BE2C (cell line): ENCODE measurements at regions not wholly inside any gene's neighbourhood (a gene's known extent, or its start where the extent isn't known, plus 50 kb on each side); places are given as distances from the start of the nearest gene placed in this dataset.

Experiments used
- DNase-seq: peaks from one replicate; pipeline ENCODE4 v3.0.0-alpha.2; 2020
- H3K27me3 ChIP-seq: fragments of 250-450 bp; sonication (Bioruptor Pico); 2 replicates; pipeline ENCODE4 v1.5.1; 2020; ENCODE audit warnings: mild to moderate bottlenecking
- H3K36me3 ChIP-seq: fragments of 250-450 bp; sonication (Bioruptor Pico); 2 replicates; pipeline ENCODE4 v1.5.1; 2020; ENCODE audit warnings: mild to moderate bottlenecking
- H3K4me1 ChIP-seq: fragments of 250-450 bp; sonication (Bioruptor Pico); 2 replicates; pipeline ENCODE4 v1.5.1; 2020
- H3K4me3 ChIP-seq: 2 replicates; pipeline ENCODE4 v1.5.1; 2011; ENCODE audit warnings: low read depth, low read length
- H3K9me3 ChIP-seq: fragments of 250-450 bp; sonication (Bioruptor Pico); 2 replicates; pipeline ENCODE4 v1.5.1; 2020
- TF ChIP-seq, protein P1 (sequence below): IDR thresholded peaks from 2 replicates; pipeline ENCODE4 v1.5.1; 2012; ENCODE audit warnings: mild to moderate bottlenecking, low read depth, low read length

DNA sequence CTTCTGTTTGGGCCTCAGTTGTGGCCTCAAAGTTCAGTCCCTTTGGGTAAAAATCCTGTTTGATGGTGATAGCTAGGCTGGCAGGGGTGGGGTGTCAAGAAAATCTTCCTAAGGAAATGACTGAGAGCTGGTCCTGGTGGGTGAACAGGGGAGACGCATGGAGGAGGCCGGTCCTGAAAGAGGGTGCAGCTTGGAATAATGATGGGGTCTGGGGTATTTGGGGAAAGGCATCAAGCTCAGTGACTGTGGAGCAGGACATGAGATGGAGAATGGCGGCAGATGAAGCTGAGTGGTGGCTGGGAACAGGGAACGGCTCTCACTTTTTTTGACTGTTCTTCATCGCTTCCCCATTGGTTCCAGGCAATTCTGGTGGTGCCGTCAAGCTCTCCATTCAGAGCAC lies 140.7 kb upstream of the PKDCC start:
- DNase-seq = no peak
- H3K4me1 ChIP-seq = no peaks in the 10 kb centered on the region
- H3K4me3 ChIP-seq = no peak overlapping the region
- no peaks in the 10 kb centered on the region for H3K9me3 ChIP-seq
- TF ChIP-seq, protein P1, sequence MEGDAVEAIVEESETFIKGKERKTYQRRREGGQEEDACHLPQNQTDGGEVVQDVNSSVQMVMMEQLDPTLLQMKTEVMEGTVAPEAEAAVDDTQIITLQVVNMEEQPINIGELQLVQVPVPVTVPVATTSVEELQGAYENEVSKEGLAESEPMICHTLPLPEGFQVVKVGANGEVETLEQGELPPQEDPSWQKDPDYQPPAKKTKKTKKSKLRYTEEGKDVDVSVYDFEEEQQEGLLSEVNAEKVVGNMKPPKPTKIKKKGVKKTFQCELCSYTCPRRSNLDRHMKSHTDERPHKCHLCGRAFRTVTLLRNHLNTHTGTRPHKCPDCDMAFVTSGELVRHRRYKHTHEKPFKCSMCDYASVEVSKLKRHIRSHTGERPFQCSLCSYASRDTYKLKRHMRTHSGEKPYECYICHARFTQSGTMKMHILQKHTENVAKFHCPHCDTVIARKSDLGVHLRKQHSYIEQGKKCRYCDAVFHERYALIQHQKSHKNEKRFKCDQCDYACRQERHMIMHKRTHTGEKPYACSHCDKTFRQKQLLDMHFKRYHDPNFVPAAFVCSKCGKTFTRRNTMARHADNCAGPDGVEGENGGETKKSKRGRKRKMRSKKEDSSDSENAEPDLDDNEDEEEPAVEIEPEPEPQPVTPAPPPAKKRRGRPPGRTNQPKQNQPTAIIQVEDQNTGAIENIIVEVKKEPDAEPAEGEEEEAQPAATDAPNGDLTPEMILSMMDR = no peak
- no peaks in the 10 kb centered on the region for H3K36me3 ChIP-seq
- H3K27me3 ChIP-seq = no peaks in the 10 kb centered on the region

DNA sequence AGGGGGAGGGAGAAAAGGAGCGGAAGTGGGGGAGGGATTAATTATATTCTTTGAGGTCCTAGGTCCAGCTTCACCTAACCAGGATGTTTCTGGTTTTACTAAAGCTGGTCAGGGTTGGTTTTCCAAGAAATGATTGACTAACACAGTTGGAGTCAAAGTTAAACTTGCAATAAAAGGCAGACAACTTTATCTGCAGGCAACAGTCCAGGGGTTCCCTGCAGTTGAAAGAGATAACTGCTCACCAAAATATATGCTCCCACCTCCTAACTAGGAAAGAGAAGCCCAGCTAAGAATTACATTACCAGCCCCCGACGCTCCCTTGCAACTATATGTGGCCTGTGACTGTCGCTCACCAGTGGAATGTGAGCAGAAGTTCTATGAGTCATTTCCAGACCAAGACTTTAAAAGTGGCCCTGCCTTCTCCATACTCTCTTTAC lies 140.0 kb upstream of the PKDCC start:
- TF ChIP-seq, protein P1 = no peak
- Histone ChIP-seq H3K36me3 (no peaks in the 10 kb centered on the region), H3K4me3 (no peak overlapping the region), H3K27me3 (no peaks in the 10 kb centered on the region), H3K4me1 (no peaks in the 10 kb centered on the region), H3K9me3 (no peaks in the 10 kb centered on the region)
- no peak for DNase-seq

DNA sequence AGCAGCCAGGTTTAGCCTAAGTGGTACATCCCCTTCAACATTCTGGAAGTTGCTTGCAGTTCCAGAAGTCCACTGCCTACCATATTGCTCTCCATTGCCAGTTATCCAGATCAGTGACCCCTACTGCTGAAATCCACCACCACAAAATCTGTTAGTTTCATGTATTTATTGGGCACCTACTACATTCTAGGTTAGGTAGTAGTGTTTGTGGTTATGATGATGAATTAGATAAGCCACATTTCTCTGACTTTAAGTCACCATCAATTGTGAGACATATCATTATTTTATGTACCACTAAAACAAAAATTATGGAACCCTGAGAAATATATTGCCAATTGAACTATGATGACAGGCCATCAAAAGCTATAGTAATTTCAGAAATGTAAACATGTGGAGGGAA lies 139.5 kb upstream of the PKDCC start:
- Histone ChIP-seq H3K4me1 (no peaks in the 10 kb centered on the region), H3K36me3 (no peaks in the 10 kb centered on the region), H3K9me3 (no peaks in the 10 kb centered on the region), H3K27me3 (no peaks in the 10 kb centered on the region), H3K4me3 (no peak overlapping the region)
- TF ChIP-seq, protein P1 = no peak
- DNase-seq = no peak

DNA sequence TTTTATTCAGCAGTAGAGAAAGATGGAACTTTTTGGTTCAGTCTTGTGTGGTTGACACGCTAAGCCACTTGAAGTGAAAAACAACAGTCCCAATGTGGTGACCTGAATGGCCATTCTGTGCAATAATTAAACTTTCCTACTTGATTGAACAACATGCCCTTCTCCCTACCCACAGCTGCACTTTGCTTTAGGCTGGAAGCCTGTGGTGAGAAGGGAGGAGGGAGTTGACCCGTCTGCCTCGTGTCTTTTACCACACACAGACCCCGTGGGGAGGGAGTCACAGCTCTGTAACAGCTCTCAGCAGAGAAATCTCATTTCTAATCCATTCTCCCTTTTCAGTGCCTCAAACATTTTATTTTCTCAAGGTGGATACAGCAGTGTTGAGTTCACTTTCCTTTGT lies 138.2 kb upstream of the PKDCC start:
- H3K4me1 ChIP-seq = no peaks in the 10 kb centered on the region
- no peaks in the 10 kb centered on the region for H3K27me3 ChIP-seq
- TF ChIP-seq, protein P1 = no peak
- H3K4me3 ChIP-seq = no peak overlapping the region
- no peaks in the 10 kb centered on the region for H3K9me3 ChIP-seq
- DNase-seq = no peak
- no peaks in the 10 kb centered on the region for H3K36me3 ChIP-seq

DNA sequence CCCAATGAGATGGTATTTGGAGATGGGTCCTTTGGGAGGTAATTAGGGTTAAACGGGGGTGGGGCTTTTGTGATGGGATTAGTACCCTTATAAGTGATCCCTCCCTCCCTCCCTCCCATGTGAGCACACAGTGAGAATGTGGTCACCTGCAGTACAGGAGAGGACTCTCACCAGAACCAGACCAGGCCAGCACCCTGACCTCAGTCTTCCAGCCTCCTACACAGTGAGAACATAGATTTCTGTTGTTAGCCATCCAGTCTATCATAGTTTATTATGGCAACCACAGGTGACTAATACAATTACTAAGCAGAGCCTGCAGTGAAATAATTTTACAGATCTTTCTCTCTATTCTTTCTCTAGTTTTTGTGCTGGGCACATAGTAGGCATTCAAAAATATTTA lies 137.7 kb upstream of the PKDCC start:
- Histone ChIP-seq H3K36me3 (no peaks in the 10 kb centered on the region), H3K27me3 (no peaks in the 10 kb centered on the region), H3K9me3 (no peaks in the 10 kb centered on the region), H3K4me1 (no peaks in the 10 kb centered on the region), H3K4me3 (no peak overlapping the region)
- TF ChIP-seq, protein P1 = no peak
- no peak for DNase-seq

DNA sequence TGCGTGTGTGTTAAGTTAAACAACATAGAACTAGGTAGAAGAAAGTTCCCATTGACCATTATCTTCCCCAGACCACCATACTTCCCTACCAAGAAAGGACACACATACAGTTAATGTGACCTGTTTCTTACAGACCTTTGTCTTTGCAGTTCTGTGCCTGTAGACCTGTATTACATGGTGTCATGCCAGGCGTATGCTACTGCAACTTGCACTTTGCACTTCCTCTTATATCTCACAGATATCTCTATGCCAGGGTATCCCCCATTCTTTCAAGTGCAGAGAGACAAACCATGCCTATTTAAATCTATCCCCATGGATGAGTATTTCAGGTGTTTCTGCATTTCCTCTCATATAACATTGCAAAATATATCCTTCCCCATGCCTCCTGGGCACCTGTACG lies 136.8 kb upstream of the PKDCC start:
- TF ChIP-seq, protein P1 = no peak
- no peaks in the 10 kb centered on the region for H3K9me3 ChIP-seq
- no peaks in the 10 kb centered on the region for H3K36me3 ChIP-seq
- DNase-seq = no peak
- no peak overlapping the region for H3K4me3 ChIP-seq
- no peaks in the 10 kb centered on the region for H3K4me1 ChIP-seq
- no peaks in the 10 kb centered on the region for H3K27me3 ChIP-seq
